DLD1 (cell line): ENCODE measurements at regions not wholly inside any gene's neighbourhood (a gene's known extent, or its start where the extent isn't known, plus 50 kb on each side); places are given as distances from the start of the nearest gene placed in this dataset.
"Not testable (repeated sequence)": the region's sequence is repeated elsewhere in the genome, so short reads cannot be mapped to it uniquely, and the experiment has no call there.

Experiments
- in situ Hi-C: cut with HindIII; loops from 2 replicates; pipeline ENCODE4 v1.10.0; 2017; ENCODE audit warnings: low sequenced_read_pairs

DNA sequence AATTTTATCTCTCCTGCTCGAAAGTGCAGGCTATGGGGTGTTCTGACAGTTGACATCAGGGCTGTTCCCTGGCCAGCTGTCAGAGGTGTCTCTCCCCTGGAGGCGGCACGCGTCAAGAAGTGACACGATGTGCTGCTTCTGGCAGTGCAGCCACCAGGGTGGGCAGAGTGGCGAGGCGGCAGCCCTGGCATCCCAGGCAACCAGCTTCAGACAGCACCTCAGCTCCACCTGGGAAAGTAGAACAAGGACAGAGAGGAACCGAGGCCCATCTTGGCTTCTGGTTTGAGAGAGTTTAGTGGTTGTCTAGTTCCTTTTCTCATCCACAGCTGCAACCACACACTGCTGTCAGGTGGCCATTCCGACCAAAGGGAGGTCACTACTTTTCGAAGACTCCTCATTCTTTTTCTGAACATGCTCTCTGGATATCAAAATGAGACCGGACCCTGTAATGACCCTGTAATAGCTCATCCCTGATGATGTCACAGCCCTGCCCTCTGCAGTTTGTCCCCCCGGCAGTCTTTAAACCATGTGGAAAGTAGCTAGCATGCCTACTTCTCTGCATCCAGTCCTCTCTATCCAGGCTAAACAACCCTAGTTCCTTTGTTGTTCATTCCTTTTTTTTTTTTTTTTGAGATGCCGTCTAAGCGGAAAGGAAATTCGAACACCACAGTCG is 381.0 kb upstream of the NRP1 start:
- in situ Hi-C loops: no loop called here

DNA sequence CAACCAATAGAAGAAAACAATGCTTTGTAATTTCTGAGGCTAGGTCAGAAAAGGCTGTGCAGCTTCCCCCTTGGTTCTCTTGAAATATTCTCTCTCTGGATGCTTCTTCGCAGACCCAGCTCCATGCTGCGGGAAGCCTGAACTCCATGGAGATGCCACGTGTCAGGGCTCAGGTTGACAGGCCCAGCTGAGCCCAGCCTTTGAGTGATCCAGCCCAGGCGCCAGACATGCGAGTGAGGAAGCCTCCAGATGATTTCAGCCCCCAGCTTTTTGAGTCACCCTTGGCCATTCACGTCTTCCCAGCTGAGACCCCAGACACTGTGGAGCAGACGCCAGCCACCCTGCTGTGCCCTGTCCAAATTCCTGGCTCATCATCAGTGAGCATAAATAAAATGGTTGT is 378.4 kb upstream of the NRP1 start:
- in situ Hi-C loops: no loop called here

DNA sequence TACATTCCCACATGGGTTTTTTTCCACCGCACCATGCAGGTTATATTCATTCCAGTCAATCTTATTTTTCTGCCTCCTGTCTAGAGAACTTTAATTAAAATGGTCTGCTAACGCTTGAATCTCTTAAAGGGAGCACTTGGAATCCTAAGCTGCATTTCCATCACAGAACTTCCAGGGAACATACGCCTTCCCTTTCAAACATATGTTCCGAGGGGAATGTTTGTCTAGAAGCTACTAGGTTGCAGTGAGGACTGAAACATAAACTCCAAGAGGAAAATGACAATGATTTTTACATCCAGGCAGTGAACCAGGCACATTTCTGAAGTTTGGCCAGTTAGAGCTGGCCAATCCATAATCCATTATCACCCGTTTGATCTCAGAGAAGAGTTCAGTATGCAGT is 375.5 kb upstream of the NRP1 start:
- in situ Hi-C loops: no loop called here

DNA sequence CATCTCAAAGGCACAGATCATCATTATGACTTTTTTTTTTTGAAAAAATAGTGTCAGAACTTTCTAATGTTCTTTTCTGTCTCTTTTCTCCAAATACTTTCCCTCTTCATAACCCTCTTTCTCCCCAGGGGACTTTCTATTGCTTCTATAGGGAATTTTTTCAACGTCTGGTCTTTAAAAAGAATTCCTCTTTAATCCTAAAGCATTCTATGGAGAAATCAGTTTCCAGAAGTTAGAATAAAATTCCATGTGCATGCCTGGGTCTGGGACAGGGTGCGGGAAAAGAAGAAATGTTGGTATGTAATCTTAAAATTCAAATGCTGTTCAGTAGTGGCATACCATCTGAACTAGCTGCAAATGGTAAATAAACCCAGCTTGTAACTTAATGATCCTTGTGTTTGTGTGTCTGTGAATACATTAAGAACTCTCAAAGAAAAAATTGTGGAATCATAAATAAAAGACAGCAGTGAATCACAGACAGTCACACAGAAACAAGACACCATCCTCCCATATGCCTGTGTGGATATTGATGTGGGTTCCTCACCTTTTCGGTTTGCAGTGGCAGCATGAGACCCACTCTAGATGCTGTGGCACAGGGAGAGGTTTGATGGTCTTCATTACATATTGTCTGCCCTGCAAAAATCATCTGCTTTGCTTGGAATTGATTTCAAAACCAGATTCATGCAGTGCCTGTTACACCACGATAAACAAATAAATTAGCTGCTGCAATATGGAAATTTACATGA is 374.7 kb upstream of the NRP1 start:
- in situ Hi-C loops: no loop called here

DNA sequence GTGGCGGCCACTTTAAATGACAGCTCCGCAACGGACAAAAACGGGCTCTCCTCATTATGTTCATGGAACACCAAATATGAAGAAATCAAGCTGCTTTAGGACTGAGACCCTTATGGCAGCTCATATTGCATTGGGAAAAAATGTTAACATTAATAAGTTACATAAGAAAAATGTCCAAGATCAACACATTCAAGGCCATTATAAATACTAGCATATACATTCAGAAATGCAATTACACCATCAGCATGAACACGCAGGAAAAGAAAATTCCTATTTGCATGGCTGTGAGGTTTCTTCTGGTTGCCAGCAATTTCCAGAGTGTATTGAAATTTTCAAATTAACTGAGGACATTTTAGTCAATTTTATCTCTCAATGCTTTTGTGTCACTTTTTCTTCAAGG is 374.1 kb upstream of the NRP1 start:
- in situ Hi-C loops: no loop called here

DNA sequence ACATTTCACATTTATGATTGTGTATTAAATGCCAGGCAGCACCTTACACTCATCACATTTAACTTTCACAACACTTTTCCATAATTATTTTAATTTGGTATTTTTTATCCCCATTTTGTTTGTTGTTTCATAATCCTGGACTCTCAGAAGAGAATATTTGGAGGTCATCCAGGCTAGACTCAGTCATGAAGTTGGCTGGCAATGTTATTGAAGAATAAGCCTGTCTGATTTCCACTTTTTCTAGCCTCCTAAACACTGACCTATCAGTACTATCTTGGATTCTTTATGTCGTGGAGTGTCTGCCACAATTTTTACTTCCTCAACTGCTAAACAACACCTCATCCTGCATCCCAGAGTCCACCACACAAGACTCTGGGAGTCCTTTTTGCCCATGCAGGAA is 372.3 kb upstream of the NRP1 start:
- in situ Hi-C loops: no loop called here

DNA sequence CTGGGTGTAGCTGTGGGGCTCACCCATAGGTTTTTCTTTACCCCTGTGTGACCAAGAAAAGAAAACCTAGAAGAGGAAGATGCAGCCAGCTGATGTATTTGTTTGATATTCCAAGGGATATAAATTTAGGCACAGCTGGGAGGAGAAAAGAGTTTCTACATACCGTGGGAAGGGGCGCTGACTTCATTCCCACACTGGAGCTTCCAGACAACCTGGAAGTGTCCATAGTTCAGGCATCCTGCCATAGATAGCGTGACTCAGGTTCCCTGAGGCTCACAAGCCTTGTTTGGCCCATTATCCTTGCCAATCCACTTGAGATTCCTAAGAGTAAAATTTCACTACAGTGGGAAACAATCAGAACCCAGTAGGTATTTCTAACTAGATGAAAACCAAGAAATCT is 371.7 kb upstream of the NRP1 start:
- in situ Hi-C loops: no loop called here

DNA sequence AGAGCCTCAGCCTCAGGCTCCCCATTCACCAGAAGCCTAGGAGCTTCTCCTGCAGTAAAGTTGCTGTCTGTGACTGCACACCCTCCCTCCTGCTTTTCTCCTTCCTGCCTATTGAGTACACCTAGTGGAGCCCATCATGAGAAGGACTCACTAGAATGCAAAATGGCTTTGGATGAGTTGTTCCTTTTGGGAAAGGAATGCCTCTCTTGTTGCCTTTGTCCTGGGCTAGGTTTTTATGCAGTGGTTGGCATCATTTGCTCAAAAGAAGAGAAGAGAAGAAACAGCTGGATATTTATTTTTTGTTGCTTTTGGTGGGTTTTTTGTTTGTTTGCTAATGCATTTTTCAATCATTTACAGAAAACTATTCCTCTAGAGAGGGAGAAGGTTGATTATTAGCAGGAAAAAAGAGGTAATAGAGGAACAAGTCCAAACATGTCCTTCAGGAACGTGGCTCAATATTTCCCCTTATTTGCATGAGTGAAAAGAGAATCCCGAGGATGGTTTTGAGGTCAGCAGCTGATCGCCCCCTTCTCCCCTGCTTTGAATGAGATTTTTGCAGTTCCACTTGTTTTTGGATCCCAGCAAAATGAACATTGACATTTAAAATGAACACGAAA is 369.9 kb upstream of the NRP1 start:
- in situ Hi-C loops: no loop called here

DNA sequence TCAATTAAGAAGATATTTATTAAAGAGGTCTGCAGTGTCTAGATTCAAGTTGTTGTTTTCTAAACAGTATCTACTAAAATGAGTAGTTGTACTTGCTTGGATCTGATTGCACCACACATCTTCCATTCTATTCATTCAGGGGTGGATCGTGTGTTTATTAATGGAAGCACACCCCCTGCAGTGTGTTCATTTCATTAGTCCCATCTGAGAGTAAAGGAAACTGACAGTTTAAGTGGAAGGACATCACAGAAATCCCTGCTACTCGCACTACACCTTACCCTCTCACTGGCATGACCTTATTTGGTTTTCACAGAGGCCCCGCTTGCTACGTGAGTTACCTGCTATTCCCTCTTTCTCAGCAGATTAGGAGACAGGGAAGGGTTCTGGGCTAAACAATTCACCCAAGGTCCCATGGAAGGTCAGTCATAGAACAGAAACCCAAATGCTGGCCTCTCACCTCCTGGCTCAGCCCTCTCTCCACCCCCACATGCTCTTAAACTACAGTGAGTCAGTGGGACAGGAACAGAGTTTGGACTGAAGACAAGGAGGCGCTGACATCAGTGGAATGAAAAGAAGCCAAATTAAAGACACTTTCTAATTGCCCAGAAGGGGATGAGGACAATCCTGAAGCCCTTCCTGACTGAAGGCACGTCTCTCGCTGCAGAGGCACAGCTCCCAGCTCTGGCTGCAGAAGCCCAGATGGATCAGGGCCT is 369.2 kb upstream of the NRP1 start:
- in situ Hi-C loops: no loop called here

DNA sequence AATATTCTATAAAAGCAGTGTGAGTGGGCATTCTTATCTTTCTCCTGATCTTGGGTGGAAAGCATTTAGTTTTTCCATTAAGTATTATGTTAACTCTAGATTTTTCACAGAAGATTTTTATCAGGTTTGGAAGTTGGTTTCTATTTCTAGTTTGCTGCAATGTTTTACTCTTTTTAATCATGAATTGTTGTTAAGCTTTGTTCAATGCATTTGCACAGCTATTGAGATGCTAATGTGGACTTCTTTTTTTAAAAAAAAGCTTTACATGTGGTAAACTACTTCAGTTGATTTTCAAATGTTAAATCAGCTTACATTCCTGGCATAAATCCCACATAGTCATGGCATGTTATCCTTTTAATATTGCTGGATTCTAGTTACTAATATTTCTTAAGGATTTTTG is 363.6 kb upstream of the NRP1 start:
- in situ Hi-C loops: no loop called here

DNA sequence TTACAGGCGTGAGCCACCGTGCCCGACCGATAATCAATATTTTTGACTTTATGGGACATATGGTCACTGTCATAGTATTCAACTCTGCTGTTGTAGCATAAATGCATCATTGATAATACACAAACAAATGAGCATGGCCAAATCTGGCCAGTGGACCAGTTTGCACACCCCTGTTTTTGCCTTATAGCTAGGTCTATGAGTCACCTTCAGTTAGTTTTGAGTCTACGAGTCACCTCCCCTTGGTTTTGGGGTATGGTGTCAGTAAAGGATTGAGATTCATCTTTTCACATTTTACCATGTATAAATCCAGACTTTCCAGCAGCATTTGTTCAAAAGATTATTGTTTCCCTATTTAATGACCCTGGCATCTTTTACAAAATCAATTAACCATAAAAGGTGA is 362.5 kb upstream of the NRP1 start:
- in situ Hi-C loops: no loop called here

DNA sequence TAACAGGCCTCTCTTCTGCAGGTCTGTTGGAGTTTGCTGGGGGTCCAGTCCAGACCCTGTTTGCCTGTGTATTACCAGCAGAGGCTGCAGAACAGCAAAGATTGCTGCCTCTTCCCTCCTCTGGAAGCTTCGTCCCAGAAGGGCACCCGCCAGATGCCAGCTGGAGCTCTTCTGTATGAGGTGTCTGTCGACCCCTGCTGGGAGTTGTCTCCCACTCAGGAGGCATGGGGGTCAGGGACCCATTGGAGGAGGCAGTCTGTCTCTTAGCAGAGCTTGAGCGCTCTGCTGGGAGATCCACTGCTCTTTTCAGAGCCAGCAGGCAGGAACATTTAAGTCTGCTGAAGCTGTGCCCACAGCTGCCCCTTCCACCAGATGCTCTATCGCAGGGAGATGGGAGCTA is 361.1 kb upstream of the NRP1 start:
- in situ Hi-C loops: no loop called here

DNA sequence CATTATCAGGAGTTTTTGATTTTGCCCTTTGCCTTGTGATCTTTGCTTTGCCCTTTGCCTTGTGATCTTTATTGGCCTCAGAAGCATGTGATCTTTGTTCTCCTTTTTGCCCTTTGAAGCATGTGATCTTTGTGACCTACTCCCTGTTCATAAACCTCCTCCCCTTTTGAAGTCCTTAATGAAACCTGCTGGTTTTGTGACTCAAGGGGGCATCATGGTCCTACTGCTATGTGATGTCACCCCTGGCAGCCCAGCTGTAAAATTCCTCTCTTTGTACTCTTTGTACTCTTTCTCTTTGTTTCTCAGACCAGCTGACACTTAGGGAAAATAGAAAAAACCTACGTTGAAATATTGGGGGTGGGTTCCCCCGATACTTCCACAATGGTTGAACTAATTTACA is 356.1 kb upstream of the NRP1 start:
- in situ Hi-C loops: not testable (repeated sequence)

DNA sequence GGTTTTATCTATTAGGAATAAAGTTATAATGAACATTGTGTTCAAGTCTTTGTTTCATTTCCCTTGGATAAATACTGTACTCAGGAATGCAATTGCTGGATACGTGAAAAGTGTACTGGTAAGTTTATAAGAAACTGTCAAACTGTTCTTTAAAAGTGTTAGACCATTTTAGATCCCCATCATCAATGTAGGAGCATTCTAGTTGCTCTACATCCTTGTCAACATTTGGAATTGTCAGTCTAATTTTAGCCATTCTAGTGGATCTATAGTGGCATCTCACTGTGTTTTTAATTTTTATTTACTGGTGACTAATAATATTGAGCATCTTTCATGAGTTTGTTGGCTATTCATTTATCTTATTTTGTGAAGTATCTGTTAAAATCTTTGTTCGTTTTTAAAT is 354.0 kb upstream of the NRP1 start:
- in situ Hi-C loops: no loop called here

DNA sequence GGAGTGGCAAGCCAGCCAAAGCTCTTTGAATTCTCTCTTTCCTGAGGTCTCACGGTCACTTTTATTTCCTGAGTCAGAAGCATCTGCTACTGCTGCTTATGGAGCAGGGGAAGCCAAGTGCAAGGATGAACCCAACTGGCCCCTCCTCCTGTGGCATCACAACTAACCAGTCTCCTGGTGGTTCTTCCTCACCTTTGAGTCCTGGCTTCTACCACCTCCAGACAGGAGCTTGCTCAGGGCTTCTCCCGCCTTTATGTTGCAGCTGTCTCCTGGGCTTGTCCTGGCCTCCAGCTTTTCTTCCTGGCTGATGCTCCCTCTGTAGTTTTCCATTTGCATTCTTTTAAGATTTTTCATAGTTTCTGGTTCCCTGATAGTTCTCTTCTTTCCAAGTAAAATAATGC is 349.7 kb upstream of the NRP1 start:
- in situ Hi-C loops: no loop called here

DNA sequence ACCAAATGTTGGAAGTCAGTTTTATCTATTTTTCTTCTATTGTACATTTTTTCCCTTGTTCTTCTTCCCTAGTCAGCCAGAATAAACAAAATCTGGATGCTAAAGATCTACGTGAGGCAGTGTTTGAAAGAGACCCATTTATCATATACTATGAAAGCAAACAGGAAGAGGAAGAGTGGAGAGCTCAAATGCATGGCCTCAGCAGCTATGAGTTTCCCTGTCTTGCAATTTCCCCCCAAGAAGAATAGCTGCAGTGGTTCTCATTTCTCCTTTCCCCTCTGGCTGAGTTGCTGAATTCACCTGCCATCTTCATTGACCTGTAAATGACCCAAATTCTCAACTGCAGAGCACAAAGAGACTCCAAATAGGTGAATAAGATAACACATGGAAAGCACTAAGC is 347.1 kb upstream of the NRP1 start:
- in situ Hi-C loops: no loop called here

DNA sequence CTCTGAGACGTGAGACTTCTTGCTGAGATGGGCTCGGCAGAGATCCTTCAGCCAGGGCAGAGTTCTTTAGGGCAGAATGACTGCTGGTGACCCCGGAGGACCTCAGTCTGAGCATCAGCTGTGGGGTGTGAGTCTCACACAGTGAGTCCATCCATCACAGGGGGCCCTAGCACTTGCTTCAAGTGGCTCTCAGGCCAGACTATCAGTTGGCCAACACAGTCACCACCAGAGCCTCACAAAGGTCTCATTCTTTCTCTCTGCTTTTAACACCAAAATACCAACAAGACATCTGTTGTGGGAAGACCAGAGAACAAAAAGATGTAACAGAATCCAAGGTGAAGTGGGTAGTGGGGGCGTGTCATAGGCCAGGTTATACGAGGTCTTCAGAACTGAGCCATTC is 345.6 kb upstream of the NRP1 start:
- in situ Hi-C loops: no loop called here

DNA sequence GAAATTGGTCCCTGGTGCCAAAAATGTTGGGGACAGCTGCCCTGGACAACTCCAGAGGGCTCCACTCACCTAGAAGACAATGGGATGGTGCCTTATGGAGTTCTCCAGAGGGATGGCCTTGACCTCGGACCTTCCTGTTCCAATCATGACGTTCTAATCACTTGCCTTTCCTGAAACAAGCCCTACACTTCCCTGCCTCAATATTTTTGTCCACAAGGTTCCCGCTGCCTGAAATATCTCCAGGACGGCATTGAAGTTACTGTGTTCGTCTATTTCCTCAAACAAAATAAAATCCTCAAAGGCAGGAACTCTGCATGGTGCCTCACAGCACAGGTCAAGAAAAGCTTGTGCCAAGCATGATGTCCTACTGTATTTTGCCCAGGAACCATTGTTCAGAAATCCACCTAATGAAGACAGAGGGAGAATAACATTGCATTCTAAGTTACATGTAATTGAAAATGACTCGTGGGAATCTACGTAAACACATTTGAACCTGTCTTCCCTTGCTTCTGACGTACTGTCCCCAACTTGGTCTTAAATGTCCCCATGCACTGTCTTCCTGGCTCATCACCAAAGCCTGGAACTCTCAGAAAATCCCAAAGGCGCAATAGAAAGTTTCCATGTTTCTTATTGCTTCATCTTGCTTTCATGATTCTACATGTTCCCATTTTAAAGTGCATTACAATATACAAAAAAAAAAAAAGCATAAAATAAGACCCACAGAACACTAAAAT is 342.3 kb upstream of the NRP1 start:
- in situ Hi-C loops: loop anchor here (5.0 kb wide), 1 partner anchor 89 kb away; no protein-coding TSS in a partner anchor

DNA sequence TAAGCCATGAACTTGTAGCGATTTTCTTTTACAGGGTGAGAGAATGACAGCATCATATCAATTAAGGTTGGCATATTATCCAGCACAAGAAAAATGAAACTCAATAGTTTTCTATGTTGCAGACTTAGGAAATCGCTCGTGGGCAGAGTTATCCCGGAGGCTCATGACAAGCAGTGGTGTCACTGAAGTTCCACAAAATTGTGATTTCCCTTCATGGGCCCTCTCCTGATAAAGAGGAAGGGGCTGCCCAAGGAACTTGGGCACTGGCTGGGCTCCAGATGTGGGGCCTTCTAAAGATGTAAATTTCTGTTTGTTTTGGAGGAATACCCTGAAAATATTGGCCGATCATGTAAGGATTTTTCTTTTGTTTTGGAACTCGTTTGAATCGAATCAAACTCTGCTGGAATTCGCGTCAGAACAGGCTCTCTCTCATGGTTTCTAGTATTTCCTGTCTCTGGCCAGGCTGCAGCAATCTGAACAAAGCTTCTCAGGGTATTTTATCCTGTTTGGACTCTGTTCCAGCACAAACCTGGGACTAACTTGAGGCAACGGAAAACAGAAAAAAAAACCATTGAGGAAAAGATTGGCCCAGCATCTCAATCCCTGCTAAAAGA is 340.6 kb upstream of the NRP1 start:
- in situ Hi-C loops: loop anchor here (5.0 kb wide), 1 partner anchor 88 kb away; no protein-coding TSS in a partner anchor

DNA sequence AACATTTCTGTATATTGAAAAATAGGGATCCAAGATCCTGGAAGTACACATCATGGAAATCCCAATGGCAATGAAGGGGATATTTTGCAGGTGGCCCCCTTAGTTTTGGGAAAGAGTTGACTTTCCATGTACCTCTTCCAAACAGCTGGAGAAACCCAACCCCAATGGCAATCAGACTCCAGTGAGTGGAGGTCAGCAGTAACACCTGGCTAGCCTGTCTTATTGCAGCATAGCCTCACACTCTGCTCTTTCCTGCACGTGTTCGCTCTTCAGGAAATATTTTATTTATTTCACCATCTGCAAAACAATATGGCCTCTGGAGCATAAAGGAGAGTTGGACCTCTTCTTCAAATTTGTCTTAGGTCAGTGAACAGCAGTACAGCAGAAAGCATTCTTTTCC is 340.0 kb upstream of the NRP1 start:
- in situ Hi-C loops: no loop called here
